ENCODE measurements at regions not wholly inside any gene's neighbourhood (a gene's known extent, or its start where the extent isn't known, plus 50 kb on each side); places are given as distances from the start of the nearest gene placed in this dataset.
A peak's percentile ranks its signal among the peaks of the same experiment; 100 is the strongest.
"Not testable (repeated sequence)": the region's sequence is repeated elsewhere in the genome, so short reads cannot be mapped to it uniquely, and the experiment has no call there.

DNA sequence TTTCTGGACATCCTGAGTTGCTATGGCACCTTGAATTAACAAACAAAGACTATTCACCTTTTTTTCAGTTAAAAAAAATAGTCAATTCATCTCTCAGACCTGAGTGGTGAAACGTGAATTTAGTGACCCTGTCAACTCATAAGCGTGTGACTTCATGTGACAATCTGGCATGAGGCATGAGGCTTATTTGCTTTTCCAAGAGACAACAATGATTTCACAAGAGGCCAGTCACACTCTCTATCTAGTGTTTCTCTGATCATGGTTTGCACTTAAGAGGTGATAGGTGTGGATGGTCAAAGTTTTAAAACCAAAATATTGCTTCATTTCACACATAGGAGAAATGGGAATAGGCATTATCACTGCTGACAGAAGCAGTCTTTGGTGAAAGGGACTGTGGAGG lies 559.6 kb upstream of the ACO1 start:
- no peak for DNase-seq

DNA sequence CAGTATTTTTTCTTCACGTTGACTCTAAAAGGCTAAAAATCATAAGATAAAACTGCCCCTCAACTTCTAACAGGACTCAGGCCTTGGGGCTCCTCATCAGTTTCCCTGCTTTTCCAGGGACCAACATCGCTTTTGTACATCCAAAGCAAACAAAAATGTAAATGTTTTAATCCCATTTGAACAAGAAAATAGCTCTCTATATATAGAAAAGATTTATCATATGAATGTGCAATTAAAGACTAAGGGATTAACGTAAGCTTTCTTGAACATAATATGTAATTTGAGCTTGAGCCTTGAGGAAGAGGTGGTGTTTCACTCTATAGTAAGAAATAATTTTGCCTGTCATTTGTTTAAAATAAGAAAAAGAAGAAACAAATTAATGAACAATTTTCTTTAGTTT lies 547.2 kb upstream of the ACO1 start:
- DNase-seq = no peak

DNA sequence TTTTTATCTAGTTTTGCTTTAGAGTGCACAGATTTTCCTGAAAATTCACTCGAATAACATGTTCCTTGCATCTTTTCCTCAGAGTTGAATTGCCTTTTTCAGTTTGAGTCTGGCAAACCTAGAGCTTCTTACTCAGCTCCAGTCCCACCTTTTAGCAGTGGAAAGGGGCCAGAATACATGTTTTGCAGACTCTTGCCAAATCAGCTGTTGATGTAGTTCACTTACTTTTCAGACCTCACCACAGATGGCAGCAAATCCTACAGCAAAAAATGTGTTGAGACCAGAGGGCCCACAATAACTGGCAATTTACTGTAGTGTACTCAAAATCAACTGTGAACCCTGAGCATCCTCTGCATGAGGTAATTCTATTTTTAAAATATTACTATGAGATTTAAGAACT lies 545.2 kb upstream of the ACO1 start:
- peak; percentile 5 for DNase-seq

GRCh38 chr9:31840702-31841101 lies 543.7 kb upstream of the ACO1 start:
- no peak for DNase-seq

GRCh38 chr9:31847963-31848362 lies 536.5 kb upstream of the ACO1 start:
- no peak for DNase-seq

GRCh38 chr9:31848505-31849285 lies 535.7 kb upstream of the ACO1 start:
- no peak for DNase-seq

- no peak for DNase-seq
Measured at GRCh38 chr9:31854187-31854586, 530.3 kb upstream of the ACO1 start.

DNA sequence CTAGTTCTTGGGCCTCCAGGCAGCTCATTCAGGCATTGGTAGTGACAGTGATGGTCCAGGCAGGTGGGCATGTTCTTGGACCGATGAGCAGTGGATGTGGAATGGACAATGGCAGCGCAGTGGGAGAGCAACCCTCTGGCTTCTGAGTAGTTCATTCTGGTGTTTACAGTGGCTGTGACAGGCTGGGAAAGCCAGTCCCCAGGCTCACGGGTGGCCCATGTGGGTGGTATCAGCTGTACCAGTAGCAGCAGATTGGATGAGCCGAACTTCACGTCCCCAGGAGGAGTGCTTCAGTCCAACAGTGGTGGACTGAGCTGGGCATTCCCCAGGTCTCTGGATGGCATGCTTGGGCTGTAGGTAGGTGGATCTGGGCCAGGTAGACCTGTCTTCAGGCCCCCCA lies 515.6 kb upstream of the ACO1 start:
- no peak for DNase-seq

DNA sequence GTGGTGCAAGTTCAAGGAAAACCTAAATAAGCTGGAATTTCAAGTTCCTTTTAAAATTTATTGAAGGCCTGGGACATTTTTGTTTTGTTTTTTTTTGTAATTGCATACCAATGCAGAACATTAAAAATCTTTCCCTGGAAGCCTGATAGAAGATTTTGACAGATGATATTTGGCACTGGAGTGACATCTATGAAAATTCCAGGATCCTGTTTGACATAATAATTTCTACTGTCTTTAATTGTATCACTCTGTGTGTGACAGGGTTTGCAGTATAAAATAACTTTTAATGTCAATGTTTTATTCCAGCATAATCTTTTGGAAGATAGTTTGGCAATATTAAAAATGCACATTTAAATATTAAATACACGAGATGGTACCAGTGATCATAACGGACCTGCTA lies 514.2 kb upstream of the ACO1 start:
- no peak for DNase-seq

DNA sequence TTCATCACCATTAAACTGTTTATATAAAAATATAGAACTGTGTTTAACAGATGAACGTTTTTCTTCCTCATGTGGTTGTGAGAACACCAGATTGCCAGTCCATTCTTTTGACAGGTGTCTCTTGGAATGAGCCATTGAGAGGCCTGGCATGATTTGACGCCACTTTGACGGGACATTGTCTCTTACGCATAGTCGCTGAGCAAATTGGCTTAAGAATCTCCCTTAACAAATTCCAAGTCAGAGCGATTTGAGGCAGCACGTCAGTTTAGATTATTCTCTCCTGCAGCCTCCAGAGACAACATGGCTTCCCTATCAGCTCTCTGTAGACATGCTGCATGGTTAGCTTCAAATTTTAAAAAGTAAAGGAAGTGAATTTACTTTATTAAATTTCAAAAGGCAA lies 510.7 kb upstream of the ACO1 start:
- no peak for DNase-seq

DNA sequence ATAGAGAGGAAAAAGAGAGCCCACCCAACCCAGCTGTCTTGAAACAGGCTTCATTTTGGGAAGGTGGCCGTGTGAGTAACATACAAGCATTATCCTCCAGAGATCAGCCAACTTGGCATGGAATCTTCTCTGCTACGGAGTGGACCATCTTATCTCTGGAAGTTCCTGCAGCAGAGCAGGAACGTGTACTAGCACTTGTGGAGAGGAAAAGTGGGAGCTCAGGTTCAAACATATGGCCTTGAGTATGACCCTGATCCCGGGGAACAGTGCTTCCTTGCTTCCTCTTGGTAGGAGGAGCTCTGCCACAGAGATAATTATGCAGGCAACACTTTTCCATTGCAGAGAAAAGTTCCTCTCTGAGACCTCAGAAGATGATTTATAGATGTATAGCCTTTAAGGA lies 490.4 kb upstream of the ACO1 start:
- no peak for DNase-seq

- no peak for DNase-seq
Measured at GRCh38 chr9:31908158-31908890, 476.1 kb upstream of the ACO1 start.

DNA sequence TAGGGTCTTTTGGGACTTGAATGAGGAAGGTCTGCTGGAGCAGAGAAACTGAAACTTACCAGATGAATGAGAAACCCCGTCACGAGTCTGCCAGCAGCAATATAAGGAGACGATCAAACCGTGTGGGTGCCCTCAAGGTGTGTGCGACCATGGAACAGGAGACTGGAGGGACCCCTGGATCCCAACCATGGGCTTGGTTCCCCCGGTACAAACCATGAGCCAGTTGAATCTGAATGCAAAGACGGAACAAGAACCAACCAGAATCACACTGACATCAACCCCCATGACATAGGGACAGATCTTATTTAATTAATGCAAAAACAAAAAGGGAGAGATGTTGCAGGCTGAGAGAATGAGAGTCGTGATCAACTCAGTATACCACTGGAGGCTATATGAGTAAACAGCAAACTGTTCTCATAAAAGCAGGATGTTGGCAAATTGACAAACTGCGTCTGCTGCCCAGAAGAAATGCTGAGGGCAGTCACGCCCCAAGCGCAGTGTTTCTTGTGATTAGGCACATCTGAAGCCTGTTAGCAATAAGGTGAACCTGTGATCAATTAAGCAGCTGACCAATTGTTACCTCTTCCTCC lies 475.5 kb upstream of the ACO1 start:
- DNase-seq = no peak

DNA sequence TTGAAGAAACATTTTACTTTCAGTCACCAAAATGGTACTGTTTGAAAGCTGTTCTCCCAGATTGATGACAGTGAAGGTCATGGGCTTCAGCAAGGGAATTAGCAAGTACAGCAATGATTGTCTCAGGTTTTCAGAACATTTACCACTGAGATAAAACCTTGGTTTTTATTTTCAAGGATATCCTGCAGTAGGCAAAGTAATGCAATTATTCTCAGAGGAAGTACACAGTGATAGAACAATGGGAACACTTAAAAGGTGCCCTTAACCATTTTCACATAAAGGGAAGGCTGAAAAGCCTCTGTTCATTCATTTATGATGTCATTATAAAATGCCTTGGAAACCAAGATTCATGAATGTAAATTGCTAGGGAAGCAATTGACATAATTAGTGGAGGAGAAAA lies 471.8 kb upstream of the ACO1 start:
- no peak for DNase-seq

- no peak for DNase-seq
Measured at GRCh38 chr9:31916591-31917241, 467.7 kb upstream of the ACO1 start.

- not testable (repeated sequence) for DNase-seq
Measured at GRCh38 chr9:31937737-31938136, 446.7 kb upstream of the ACO1 start.

GRCh38 chr9:31950756-31951155 lies 433.7 kb upstream of the ACO1 start:
- DNase-seq = no peak

DNA sequence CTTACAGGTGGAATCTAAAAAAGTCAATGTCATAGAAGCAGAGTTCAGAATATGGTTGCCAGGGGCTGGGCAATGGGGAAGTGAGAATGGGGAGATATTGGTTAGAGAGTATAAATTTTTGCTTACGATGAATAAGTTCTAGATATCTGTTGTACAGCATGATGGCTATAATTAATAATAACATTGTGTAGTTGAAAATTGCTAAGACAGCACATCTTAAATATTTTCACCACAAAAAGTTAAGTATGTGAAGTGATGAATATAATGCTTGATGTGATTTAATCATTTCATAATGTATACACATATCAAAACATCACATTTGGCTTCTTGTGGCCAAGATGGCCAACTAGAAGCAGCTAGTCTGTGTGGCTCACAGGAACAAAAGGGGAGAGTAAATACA lies 425.9 kb upstream of the ACO1 start:
- no peak for DNase-seq

DNA sequence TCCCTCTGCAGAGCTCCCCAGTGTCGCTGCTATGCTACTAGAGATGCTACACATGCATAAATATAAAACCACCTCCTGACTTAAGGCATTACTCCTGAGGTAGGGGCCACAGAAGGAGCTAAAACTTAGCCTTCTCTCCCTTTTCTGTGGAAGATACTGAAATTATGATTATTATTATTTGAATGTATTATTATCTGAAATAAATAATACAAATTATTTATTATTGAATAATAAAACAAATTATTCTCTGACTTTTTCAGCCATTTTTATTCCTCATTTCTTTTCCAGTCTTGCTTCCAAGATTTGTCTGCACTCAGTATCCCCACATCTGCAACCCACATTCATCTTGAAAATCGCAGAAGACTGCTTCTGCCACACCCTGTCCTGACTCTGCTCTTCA lies 414.9 kb upstream of the ACO1 start:
- DNase-seq = no peak

DNA sequence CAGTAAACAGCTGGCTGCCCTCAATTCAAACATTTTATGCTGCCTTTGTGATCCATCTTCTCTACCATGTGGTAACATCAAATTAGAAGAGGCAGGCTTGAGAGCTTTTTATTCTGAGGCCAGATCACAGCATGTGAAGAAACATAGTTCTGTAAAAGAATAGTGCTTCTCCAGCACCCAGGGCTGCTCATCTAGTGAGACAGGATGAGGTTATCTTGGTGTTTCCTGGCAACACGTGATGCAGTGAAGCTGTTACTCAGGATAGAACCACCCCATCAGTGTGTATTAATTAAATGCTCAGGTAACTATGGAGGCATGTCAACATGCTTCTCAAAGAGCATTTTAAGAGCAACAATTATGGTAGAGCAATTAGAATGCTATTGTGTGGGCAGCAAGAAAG lies 400.5 kb upstream of the ACO1 start:
- DNase-seq = peak; percentile 35

DNA sequence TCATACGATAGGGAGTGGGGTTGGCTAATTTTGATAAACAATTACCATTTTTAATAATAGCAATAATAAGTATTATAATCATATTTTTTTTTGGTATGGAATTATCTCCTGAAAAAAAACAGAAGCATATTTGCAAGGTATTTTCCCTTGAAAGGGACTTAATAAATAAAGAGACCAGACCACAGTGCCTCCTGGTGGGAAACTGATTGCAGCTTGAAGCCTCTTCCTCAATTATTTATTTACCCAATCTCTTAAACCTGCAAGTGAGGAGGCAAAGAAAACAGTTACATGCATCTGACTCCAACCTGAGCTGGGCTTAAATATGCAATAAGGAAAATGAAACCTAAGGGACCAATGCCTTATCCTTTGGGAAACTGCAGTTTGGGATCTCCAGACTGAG lies 388.1 kb upstream of the ACO1 start:
- no peak for DNase-seq

- DNase-seq = no peak
Measured at GRCh38 chr9:32004431-32005076, 379.9 kb upstream of the ACO1 start.

- no peak for DNase-seq
Measured at GRCh38 chr9:32010322-32010721, 374.1 kb upstream of the ACO1 start.

All from NCI-H1105 (cell line).